GM19455 (cell line): ENCODE measurements at regions not wholly inside any gene's neighbourhood (a gene's known extent, or its start where the extent isn't known, plus 50 kb on each side); places are given as distances from the start of the nearest gene placed in this dataset.

Experiments used
- ATAC-seq: cut with Tn5 transposase; IDR thresholded peaks from one replicate; pipeline ENCODE4 v1.9.1; 2021; ENCODE audit not compliant: unreplicated experiment

GRCh38 chr3:24905266-24905665 is 410.6 kb upstream of the THRB start:
- ATAC-seq = no peak

GRCh38 chr3:24907106-24907505 is 412.5 kb upstream of the THRB start:
- ATAC-seq = no peak

GRCh38 chr3:24911076-24911475 is 416.4 kb upstream of the THRB start:
- no peak for ATAC-seq

- ATAC-seq = no peak
These were observed 421.0 kb upstream of the THRB start for GRCh38 chr3:24915639-24916038.

- no peak for ATAC-seq
These were observed 423.3 kb upstream of the THRB start for GRCh38 chr3:24917908-24918307.

- no peak for ATAC-seq
These were observed 428.9 kb upstream of the THRB start for GRCh38 chr3:24923570-24923969.

GRCh38 chr3:24929521-24929920 is 434.9 kb upstream of the THRB start:
- no peak for ATAC-seq

GRCh38 chr3:24933401-24933800 is 438.8 kb upstream of the THRB start:
- no peak for ATAC-seq

- ATAC-seq = no peak
These were observed 441.9 kb upstream of the THRB start for GRCh38 chr3:24936574-24936973.

- no peak for ATAC-seq
These were observed 442.6 kb upstream of the THRB start for GRCh38 chr3:24937228-24937627.

- no peak for ATAC-seq
These were observed 443.1 kb upstream of the THRB start for GRCh38 chr3:24937780-24938179.

GRCh38 chr3:24943961-24944360 is 449.3 kb upstream of the THRB start:
- no peak for ATAC-seq

- ATAC-seq = no peak
These were observed 450.3 kb upstream of the THRB start for GRCh38 chr3:24944805-24945520.

- ATAC-seq = no peak
These were observed 450.9 kb upstream of the THRB start for GRCh38 chr3:24945563-24945962.

GRCh38 chr3:24947103-24947502 is 452.5 kb upstream of the THRB start:
- ATAC-seq = no peak

- no peak for ATAC-seq
These were observed 456.5 kb upstream of the THRB start for GRCh38 chr3:24951180-24951579.

GRCh38 chr3:24952388-24952787 is 457.7 kb upstream of the THRB start:
- ATAC-seq = no peak

- no peak for ATAC-seq
These were observed 458.6 kb upstream of the THRB start for GRCh38 chr3:24953060-24953771.

GRCh38 chr3:24956613-24957012 is 462.0 kb upstream of the THRB start:
- ATAC-seq = no peak

- ATAC-seq = no peak
These were observed 463.6 kb upstream of the THRB start for GRCh38 chr3:24958271-24958670.

GRCh38 chr3:24958910-24959447 is 464.3 kb upstream of the THRB start:
- ATAC-seq = no peak
